ENCODE measurements at regions not wholly inside any gene's neighbourhood (a gene's known extent, or its start where the extent isn't known, plus 50 kb on each side); places are given as distances from the start of the nearest gene placed in this dataset.

GRCh38 chr4:189176002-189176401 is 764.7 kb upstream of the FRG1 start:
- Histone ChIP-seq H3K4me1 (ENCODE audit: control insufficient read depth, insufficient read depth, low read length) (no peaks in the 10 kb centered on the region), H3K36me3 (ENCODE audit: control insufficient read depth, insufficient read depth, low read length) (no peaks in the 10 kb centered on the region), H3K27me3 (ENCODE audit: control insufficient read depth, insufficient read depth, low read length) (no peaks in the 10 kb centered on the region), H3K9me3 (replicated peaks; ENCODE audit: control insufficient read depth, low read depth, low read length) (no peaks in the 10 kb centered on the region), H3K4me3 (ENCODE audit: low read length) (no peak overlapping the region), H3K27ac (ENCODE audit: low read length) (no peak overlapping the region)
- no peak for DNase-seq
- no CpG with 5 or more reads among the region's 5 CpGs for WGBS (ENCODE audit: insufficient coverage)

GRCh38 chr4:189177130-189177529 is 763.5 kb upstream of the FRG1 start:
- no peak overlapping the region for H3K4me3 ChIP-seq (ENCODE audit: low read length)
- H3K9me3 ChIP-seq (replicated peaks; ENCODE audit: control insufficient read depth, low read depth, low read length), result no peaks in the 10 kb centered on the region
- 64% methylated on average over 4 of the region's 5 CpGs for WGBS (ENCODE audit: insufficient coverage)
- H3K4me1 ChIP-seq (ENCODE audit: control insufficient read depth, insufficient read depth, low read length), result no peaks in the 10 kb centered on the region
- H3K36me3 ChIP-seq (ENCODE audit: control insufficient read depth, insufficient read depth, low read length), result no peaks in the 10 kb centered on the region
- H3K27me3 ChIP-seq (ENCODE audit: control insufficient read depth, insufficient read depth, low read length), result no peaks in the 10 kb centered on the region
- DNase-seq, result no peak
- no peak overlapping the region for H3K27ac ChIP-seq (ENCODE audit: low read length)

- no peaks in the 10 kb centered on the region for H3K36me3 ChIP-seq (ENCODE audit: control insufficient read depth, insufficient read depth, low read length)
- 67% methylated on average over 1 of the region's 3 CpGs for WGBS (ENCODE audit: insufficient coverage)
- no peaks in the 10 kb centered on the region for H3K4me1 ChIP-seq (ENCODE audit: control insufficient read depth, insufficient read depth, low read length)
- no peak for DNase-seq
- H3K9me3 ChIP-seq (replicated peaks; ENCODE audit: control insufficient read depth, low read depth, low read length), result no peaks in the 10 kb centered on the region
- H3K4me3 ChIP-seq (ENCODE audit: low read length), result no peak overlapping the region
- no peaks in the 10 kb centered on the region for H3K27me3 ChIP-seq (ENCODE audit: control insufficient read depth, insufficient read depth, low read length)
- no peak overlapping the region for H3K27ac ChIP-seq (ENCODE audit: low read length)
Observed at GRCh38 chr4:189178125-189178746, 762.4 kb upstream of the FRG1 start.

GRCh38 chr4:189185810-189186432 is 754.8 kb upstream of the FRG1 start:
- no peak for DNase-seq
- Histone ChIP-seq H3K4me3 (ENCODE audit: low read length) (no peak overlapping the region), H3K9me3 (replicated peaks; ENCODE audit: control insufficient read depth, low read depth, low read length) (no peaks in the 10 kb centered on the region), H3K4me1 (ENCODE audit: control insufficient read depth, insufficient read depth, low read length) (no peaks in the 10 kb centered on the region), H3K27me3 (ENCODE audit: control insufficient read depth, insufficient read depth, low read length) (no peaks in the 10 kb centered on the region), H3K36me3 (ENCODE audit: control insufficient read depth, insufficient read depth, low read length) (no peaks in the 10 kb centered on the region), H3K27ac (ENCODE audit: low read length) (no peak overlapping the region)
- WGBS (ENCODE audit: insufficient coverage), result no CpG with 5 or more reads among the region's 7 CpGs

- no CpG with 5 or more reads among the region's 2 CpGs for WGBS (ENCODE audit: insufficient coverage)
- Histone ChIP-seq H3K27ac (ENCODE audit: low read length) (no peak overlapping the region), H3K27me3 (ENCODE audit: control insufficient read depth, insufficient read depth, low read length) (no peaks in the 10 kb centered on the region), H3K36me3 (ENCODE audit: control insufficient read depth, insufficient read depth, low read length) (no peaks in the 10 kb centered on the region), H3K9me3 (replicated peaks; ENCODE audit: control insufficient read depth, low read depth, low read length) (no peaks in the 10 kb centered on the region), H3K4me1 (ENCODE audit: control insufficient read depth, insufficient read depth, low read length) (no peaks in the 10 kb centered on the region), H3K4me3 (ENCODE audit: low read length) (no peak overlapping the region)
- peak; percentile 19 for DNase-seq
Observed at GRCh38 chr4:189187531-189188052, 753.1 kb upstream of the FRG1 start.

- no peak overlapping the region for H3K4me3 ChIP-seq (ENCODE audit: low read length)
- H3K9me3 ChIP-seq (replicated peaks; ENCODE audit: control insufficient read depth, low read depth, low read length), result no peaks in the 10 kb centered on the region
- no peaks in the 10 kb centered on the region for H3K36me3 ChIP-seq (ENCODE audit: control insufficient read depth, insufficient read depth, low read length)
- H3K27me3 ChIP-seq (ENCODE audit: control insufficient read depth, insufficient read depth, low read length), result no peaks in the 10 kb centered on the region
- DNase-seq, result no peak
- no CpG with 5 or more reads among the region's 10 CpGs for WGBS (ENCODE audit: insufficient coverage)
- H3K27ac ChIP-seq (ENCODE audit: low read length), result no peak overlapping the region
- H3K4me1 ChIP-seq (ENCODE audit: control insufficient read depth, insufficient read depth, low read length), result no peaks in the 10 kb centered on the region
Observed at GRCh38 chr4:189198624-189199023, 742.0 kb upstream of the FRG1 start.

GRCh38 chr4:189200353-189200752 is 740.3 kb upstream of the FRG1 start:
- Histone ChIP-seq H3K9me3 (replicated peaks; ENCODE audit: control insufficient read depth, low read depth, low read length) (no peaks in the 10 kb centered on the region), H3K4me1 (ENCODE audit: control insufficient read depth, insufficient read depth, low read length) (no peaks in the 10 kb centered on the region), H3K36me3 (ENCODE audit: control insufficient read depth, insufficient read depth, low read length) (no peaks in the 10 kb centered on the region), H3K4me3 (ENCODE audit: low read length) (no peak overlapping the region), H3K27ac (ENCODE audit: low read length) (no peak overlapping the region), H3K27me3 (ENCODE audit: control insufficient read depth, insufficient read depth, low read length) (no peaks in the 10 kb centered on the region)
- DNase-seq, result no peak
- no CpG with 5 or more reads among the region's 7 CpGs for WGBS (ENCODE audit: insufficient coverage)

- no peaks in the 10 kb centered on the region for H3K9me3 ChIP-seq (replicated peaks; ENCODE audit: control insufficient read depth, low read depth, low read length)
- H3K4me1 ChIP-seq (ENCODE audit: control insufficient read depth, insufficient read depth, low read length), result no peaks in the 10 kb centered on the region
- peak; percentile 78 for DNase-seq
- no peak overlapping the region for H3K27ac ChIP-seq (ENCODE audit: low read length)
- no peaks in the 10 kb centered on the region for H3K36me3 ChIP-seq (ENCODE audit: control insufficient read depth, insufficient read depth, low read length)
- H3K27me3 ChIP-seq (ENCODE audit: control insufficient read depth, insufficient read depth, low read length), result no peaks in the 10 kb centered on the region
- no CpG with 5 or more reads among the region's 16 CpGs for WGBS (ENCODE audit: insufficient coverage)
- H3K4me3 ChIP-seq (ENCODE audit: low read length), result peak overlapping the region; percentile 31
Observed at GRCh38 chr4:189202182-189202868, 738.3 kb upstream of the FRG1 start.

GRCh38 chr4:189202869-189203271 is 737.8 kb upstream of the FRG1 start:
- Histone ChIP-seq H3K27me3 (ENCODE audit: control insufficient read depth, insufficient read depth, low read length) (no peaks in the 10 kb centered on the region), H3K27ac (ENCODE audit: low read length) (no peak overlapping the region), H3K36me3 (ENCODE audit: control insufficient read depth, insufficient read depth, low read length) (no peaks in the 10 kb centered on the region), H3K4me1 (ENCODE audit: control insufficient read depth, insufficient read depth, low read length) (no peaks in the 10 kb centered on the region), H3K9me3 (replicated peaks; ENCODE audit: control insufficient read depth, low read depth, low read length) (no peaks in the 10 kb centered on the region), H3K4me3 (ENCODE audit: low read length) (no peak overlapping the region)
- WGBS (ENCODE audit: insufficient coverage), result 39% methylated on average over 8 of the region's 8 CpGs
- DNase-seq, result peak; percentile 48

- WGBS (ENCODE audit: insufficient coverage), result 70% methylated on average over 5 of the region's 8 CpGs
- H3K36me3 ChIP-seq (ENCODE audit: control insufficient read depth, insufficient read depth, low read length), result no peaks in the 10 kb centered on the region
Observed at GRCh38 chr4:189204616-189205015, 736.1 kb upstream of the FRG1 start.

More at GRCh38 chr4:189204616-189205015, 736.1 kb upstream of the FRG1 start:
- Histone ChIP-seq H3K27ac (ENCODE audit: low read length) (no peak overlapping the region), H3K4me3 (ENCODE audit: low read length) (no peak overlapping the region), H3K9me3 (replicated peaks; ENCODE audit: control insufficient read depth, low read depth, low read length) (no peaks in the 10 kb centered on the region), H3K27me3 (ENCODE audit: control insufficient read depth, insufficient read depth, low read length) (no peaks in the 10 kb centered on the region), H3K4me1 (ENCODE audit: control insufficient read depth, insufficient read depth, low read length) (no peaks in the 10 kb centered on the region)
- no peak for DNase-seq
